ENCODE measurements at regions not wholly inside any gene's neighbourhood (a gene's known extent, or its start where the extent isn't known, plus 50 kb on each side); places are given as distances from the start of the nearest gene placed in this dataset.

DNA sequence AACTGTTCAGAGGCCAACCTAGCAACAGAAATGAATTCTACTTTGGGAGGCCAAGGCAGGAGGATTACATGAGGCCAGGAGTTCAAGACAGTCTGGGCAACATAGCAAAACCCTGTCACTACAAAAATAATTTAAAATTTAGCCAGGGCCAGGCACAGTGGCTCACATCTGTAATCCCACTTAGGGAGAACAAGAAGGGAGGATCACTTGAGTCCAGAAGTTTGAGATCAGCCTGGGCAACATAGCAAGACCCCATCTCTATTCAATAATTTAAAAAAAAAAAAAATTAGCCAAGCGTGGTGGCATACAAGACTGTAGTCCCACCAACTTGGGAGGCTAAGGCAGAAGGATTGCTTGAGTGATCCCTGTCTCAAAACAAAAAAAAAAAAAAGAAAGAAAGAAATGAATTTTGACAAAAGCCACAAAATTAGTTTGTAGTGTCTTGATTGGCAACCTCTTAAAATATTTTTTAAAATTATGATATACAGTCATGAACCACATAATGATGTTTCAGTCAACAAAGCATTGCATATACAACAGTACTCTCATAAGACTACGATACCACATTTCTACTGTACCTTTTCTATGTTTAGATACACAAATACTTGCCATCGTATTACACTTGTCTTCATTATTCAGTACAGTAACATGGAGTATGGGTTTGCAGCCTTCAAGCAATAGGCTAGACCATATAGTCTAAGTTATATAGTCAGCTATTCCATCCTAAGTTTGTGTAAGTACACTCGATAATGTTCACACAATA, 130.7 kb downstream of the ZFP36L2 start:
- TF ChIP-seq CTCF (IDR thresholded peaks at IDR 0.05; ENCODE audit: poor library complexity) (no peak), EZH2phosphoT487 (IDR thresholded peaks at IDR 0.05; ENCODE audit: low read depth, severe bottlenecking, unreplicated experiment) (no peak)
